GM19351 (cell line): ENCODE measurements at regions not wholly inside any gene's neighbourhood (a gene's known extent, or its start where the extent isn't known, plus 50 kb on each side); places are given as distances from the start of the nearest gene placed in this dataset.

Source experiments
- ATAC-seq: cut with Tn5 transposase; IDR thresholded peaks from one replicate; pipeline ENCODE4 v1.9.1; 2021; ENCODE audit warnings: mild to moderate bottlenecking, moderate library complexity; ENCODE audit not compliant: unreplicated experiment

GRCh38 chr11:95586155-95586554, 203.4 kb downstream of the FAM76B start:
- ATAC-seq = no peak

GRCh38 chr11:95585752-95586077, 203.9 kb downstream of the FAM76B start:
- ATAC-seq = no peak

GRCh38 chr11:95585069-95585751, 204.4 kb downstream of the FAM76B start:
- no peak for ATAC-seq

- ATAC-seq = peak; percentile 92
Observed at GRCh38 chr11:95584589-95584988, 205.0 kb downstream of the FAM76B start.

GRCh38 chr11:95584180-95584579, 205.4 kb downstream of the FAM76B start:
- ATAC-seq = no peak

- ATAC-seq = no peak
Observed at GRCh38 chr11:95577716-95578460, 211.7 kb downstream of the FAM76B start.

GRCh38 chr11:95576146-95576845, 213.3 kb downstream of the FAM76B start:
- ATAC-seq = no peak

- ATAC-seq = no peak
Observed at GRCh38 chr11:95575517-95575916, 214.1 kb downstream of the FAM76B start.

GRCh38 chr11:95571718-95572260, 217.8 kb downstream of the FAM76B start:
- no peak for ATAC-seq

GRCh38 chr11:95570845-95571244, 218.7 kb downstream of the FAM76B start:
- no peak for ATAC-seq

GRCh38 chr11:95569207-95569606, 220.4 kb downstream of the FAM76B start:
- ATAC-seq = no peak

GRCh38 chr11:95568281-95568680, 221.3 kb downstream of the FAM76B start:
- no peak for ATAC-seq

GRCh38 chr11:95567685-95568084, 221.9 kb downstream of the FAM76B start:
- ATAC-seq = no peak

GRCh38 chr11:95566211-95566610, 223.4 kb downstream of the FAM76B start:
- ATAC-seq = no peak

- ATAC-seq = no peak
Observed at GRCh38 chr11:95565724-95566141, 223.8 kb downstream of the FAM76B start.

GRCh38 chr11:95563859-95564258, 225.7 kb downstream of the FAM76B start:
- ATAC-seq = no peak

- ATAC-seq = no peak
Observed at GRCh38 chr11:95563173-95563572, 226.4 kb downstream of the FAM76B start.

- no peak for ATAC-seq
Observed at GRCh38 chr11:95562196-95562921, 227.2 kb downstream of the FAM76B start.

- no peak for ATAC-seq
Observed at GRCh38 chr11:95559899-95560298, 229.7 kb downstream of the FAM76B start.

- ATAC-seq = no peak
Observed at GRCh38 chr11:95557376-95557775, 232.2 kb downstream of the FAM76B start.
